ENCODE measurements at regions not wholly inside any gene's neighbourhood (a gene's known extent, or its start where the extent isn't known, plus 50 kb on each side); places are given as distances from the start of the nearest gene placed in this dataset.

GRCh38 chr1:239886266-239886665 is 205.4 kb upstream of the FMN2 start:
- TF ChIP-seq CTCF (IDR thresholded peaks at IDR 0.05; ENCODE audit: low read depth, low read length), result no peak
- DNase-seq (ENCODE audit: extremely low read depth, low read depth), result no peak

- TF ChIP-seq CTCF (IDR thresholded peaks at IDR 0.05; ENCODE audit: low read depth, low read length), result no peak
- DNase-seq (ENCODE audit: extremely low read depth, low read depth), result no peak
Observed at GRCh38 chr1:239888639-239889038, 203.0 kb upstream of the FMN2 start.

- no peak for DNase-seq (ENCODE audit: extremely low read depth, low read depth)
- no peak for TF ChIP-seq CTCF (IDR thresholded peaks at IDR 0.05; ENCODE audit: low read depth, low read length)
Observed at GRCh38 chr1:239891621-239892358, 199.9 kb upstream of the FMN2 start.

- DNase-seq (ENCODE audit: extremely low read depth, low read depth), result no peak
- no peak for TF ChIP-seq CTCF (IDR thresholded peaks at IDR 0.05; ENCODE audit: low read depth, low read length)
Observed at GRCh38 chr1:239892602-239893001, 199.1 kb upstream of the FMN2 start.

- DNase-seq (ENCODE audit: extremely low read depth, low read depth), result no peak
- no peak for TF ChIP-seq CTCF (IDR thresholded peaks at IDR 0.05; ENCODE audit: low read depth, low read length)
Observed at GRCh38 chr1:239893127-239893731, 198.5 kb upstream of the FMN2 start.

- TF ChIP-seq CTCF (IDR thresholded peaks at IDR 0.05; ENCODE audit: low read depth, low read length), result no peak
- DNase-seq (ENCODE audit: extremely low read depth, low read depth), result no peak
Observed at GRCh38 chr1:239896569-239896968, 195.1 kb upstream of the FMN2 start.

GRCh38 chr1:239896980-239897379 is 194.7 kb upstream of the FMN2 start:
- DNase-seq (ENCODE audit: extremely low read depth, low read depth), result no peak
- no peak for TF ChIP-seq CTCF (IDR thresholded peaks at IDR 0.05; ENCODE audit: low read depth, low read length)

Measured in AG09319 (cell line).